IPS-15b (cell line): ENCODE measurements at regions not wholly inside any gene's neighbourhood (a gene's known extent, or its start where the extent isn't known, plus 50 kb on each side); places are given as distances from the start of the nearest gene placed in this dataset.

Experiments
- H3K27me3 ChIP-seq: one replicate; pipeline ENCODE4 v1.6.1; 2013; ENCODE audit warnings: low read length; ENCODE audit not compliant: control insufficient read depth, insufficient read depth
- H3K36me3 ChIP-seq: one replicate; pipeline ENCODE4 v1.6.1; 2013; ENCODE audit warnings: low read length; ENCODE audit not compliant: control insufficient read depth, insufficient read depth
- H3K4me1 ChIP-seq: one replicate; pipeline ENCODE4 v1.6.1; 2013; ENCODE audit warnings: mild to moderate bottlenecking, low read length; ENCODE audit not compliant: control insufficient read depth, insufficient read depth
- H3K4me3 ChIP-seq: one replicate; pipeline ENCODE4 v1.5.1; 2013; ENCODE audit warnings: low read depth, low read length
- H3K9ac ChIP-seq: one replicate; pipeline ENCODE4 v1.6.1; 2013; ENCODE audit warnings: low read depth, mild to moderate bottlenecking, low read length
- H3K9me3 ChIP-seq: one replicate; pipeline ENCODE4 v1.6.1; 2013; ENCODE audit warnings: mild to moderate bottlenecking, low read length; ENCODE audit not compliant: control insufficient read depth, insufficient read depth

DNA sequence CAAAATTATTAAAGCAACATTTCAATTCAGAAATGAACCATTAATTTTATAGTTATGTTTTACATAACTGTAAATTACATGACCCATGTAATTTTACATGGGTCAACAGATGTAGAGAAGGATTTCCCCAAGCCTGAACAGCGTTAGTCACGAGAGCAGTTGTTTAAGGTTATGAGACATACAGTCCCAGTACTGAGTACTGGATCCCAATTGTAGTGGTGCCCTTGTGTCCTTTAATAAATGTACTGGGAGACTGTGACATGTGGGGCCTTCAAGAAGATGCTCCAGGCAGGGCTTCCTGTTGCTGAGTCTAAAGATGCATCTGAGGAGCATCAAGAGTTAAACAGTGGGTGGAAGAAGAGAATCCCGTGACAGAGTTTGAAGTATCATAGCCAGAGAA, 125.5 kb upstream of the ZNF462 start:
- Histone ChIP-seq H3K4me1 (no peaks in the 10 kb centered on the region), H3K36me3 (no peaks in the 10 kb centered on the region), H3K4me3 (no peak overlapping the region), H3K27me3 (no peaks in the 10 kb centered on the region), H3K9ac (no peak overlapping the region), H3K9me3 (no peaks in the 10 kb centered on the region)

DNA sequence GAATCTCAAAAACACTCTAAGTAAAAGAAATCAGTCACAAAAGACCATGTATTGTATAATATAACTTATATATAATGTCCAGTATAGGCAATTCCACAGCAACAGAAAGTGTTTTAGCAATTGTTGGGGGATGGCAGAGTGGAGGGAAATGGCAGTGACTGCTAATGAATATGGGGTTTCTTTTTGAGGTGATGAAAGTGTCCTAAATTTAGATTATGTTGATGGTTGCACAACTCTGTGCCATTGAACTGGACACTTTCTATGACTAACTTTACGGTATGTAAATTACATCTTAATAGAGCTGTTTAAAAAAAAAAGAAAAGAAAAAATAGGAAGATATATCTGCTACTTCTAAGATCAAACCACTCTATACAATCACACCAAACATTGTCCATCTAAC, 124.9 kb upstream of the ZNF462 start:
- no peaks in the 10 kb centered on the region for H3K36me3 ChIP-seq
- H3K4me1 ChIP-seq = no peaks in the 10 kb centered on the region
- no peak overlapping the region for H3K9ac ChIP-seq
- no peaks in the 10 kb centered on the region for H3K27me3 ChIP-seq
- H3K9me3 ChIP-seq = no peaks in the 10 kb centered on the region
- H3K4me3 ChIP-seq = no peak overlapping the region

DNA sequence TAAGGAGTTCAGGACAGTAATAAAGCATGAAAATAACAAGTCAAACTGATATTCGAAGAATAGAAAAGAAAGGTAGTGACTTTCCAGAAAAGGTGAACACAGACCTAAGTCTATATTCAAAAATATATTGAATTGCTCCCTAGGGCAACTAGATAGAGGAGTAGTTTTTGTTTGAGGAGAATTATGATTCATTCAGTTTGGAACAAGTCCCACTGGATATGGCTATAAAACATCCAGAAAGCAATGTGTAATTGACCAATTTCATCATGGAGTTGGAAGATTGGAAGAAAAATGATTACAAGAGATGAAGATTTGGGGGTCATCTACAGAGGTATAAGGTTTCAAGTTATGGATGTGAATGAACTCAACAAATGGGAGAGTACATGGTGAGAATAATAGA, 117.5 kb upstream of the ZNF462 start:
- H3K4me1 ChIP-seq = no peaks in the 10 kb centered on the region
- H3K27me3 ChIP-seq = no peaks in the 10 kb centered on the region
- H3K4me3 ChIP-seq = no peak overlapping the region
- no peaks in the 10 kb centered on the region for H3K9me3 ChIP-seq
- no peaks in the 10 kb centered on the region for H3K36me3 ChIP-seq
- no peak overlapping the region for H3K9ac ChIP-seq

DNA sequence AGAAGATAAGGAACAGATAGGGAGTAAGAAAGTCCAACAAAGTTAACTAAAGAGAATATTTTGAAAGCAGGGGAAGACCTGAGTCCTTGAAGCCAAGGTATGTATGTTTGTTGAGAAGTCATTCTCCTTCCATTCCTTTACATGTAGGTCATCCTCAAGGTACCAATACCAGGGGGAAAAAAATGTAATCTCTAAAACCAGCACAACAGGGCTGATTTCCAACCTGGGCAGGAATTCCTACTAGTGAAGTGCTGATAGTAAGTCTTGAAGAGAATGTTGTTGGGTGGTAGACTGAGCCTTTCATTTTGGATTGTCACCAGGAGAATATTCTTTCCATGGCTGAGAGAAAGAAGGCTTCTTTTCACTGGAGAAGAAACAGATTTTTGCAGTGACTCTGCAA, 117.1 kb upstream of the ZNF462 start:
- Histone ChIP-seq H3K4me3 (no peak overlapping the region), H3K27me3 (no peaks in the 10 kb centered on the region), H3K36me3 (no peaks in the 10 kb centered on the region), H3K4me1 (no peaks in the 10 kb centered on the region), H3K9ac (no peak overlapping the region), H3K9me3 (no peaks in the 10 kb centered on the region)

DNA sequence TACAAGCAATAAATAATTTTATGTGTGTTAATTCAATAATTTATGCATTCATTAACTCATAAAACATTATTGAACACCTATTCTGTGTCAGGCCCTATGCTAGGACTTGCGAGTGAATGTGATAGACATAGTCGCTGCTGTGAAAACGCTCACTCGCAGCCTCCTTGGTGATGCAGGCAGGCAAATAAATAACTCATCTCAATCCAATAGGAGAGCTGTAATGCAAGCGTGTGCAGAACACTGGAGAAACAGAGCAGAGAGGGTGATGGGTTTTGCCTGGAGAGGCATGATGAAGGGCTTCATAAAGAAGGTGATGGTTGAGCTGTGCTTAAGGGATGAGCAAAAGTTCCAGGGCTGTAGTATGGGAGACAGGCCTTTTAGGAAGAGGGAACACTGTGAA, 111.3 kb upstream of the ZNF462 start:
- Histone ChIP-seq H3K27me3 (no peaks in the 10 kb centered on the region), H3K9ac (no peak overlapping the region), H3K36me3 (no peaks in the 10 kb centered on the region), H3K9me3 (no peaks in the 10 kb centered on the region), H3K4me1 (no peaks in the 10 kb centered on the region), H3K4me3 (no peak overlapping the region)

DNA sequence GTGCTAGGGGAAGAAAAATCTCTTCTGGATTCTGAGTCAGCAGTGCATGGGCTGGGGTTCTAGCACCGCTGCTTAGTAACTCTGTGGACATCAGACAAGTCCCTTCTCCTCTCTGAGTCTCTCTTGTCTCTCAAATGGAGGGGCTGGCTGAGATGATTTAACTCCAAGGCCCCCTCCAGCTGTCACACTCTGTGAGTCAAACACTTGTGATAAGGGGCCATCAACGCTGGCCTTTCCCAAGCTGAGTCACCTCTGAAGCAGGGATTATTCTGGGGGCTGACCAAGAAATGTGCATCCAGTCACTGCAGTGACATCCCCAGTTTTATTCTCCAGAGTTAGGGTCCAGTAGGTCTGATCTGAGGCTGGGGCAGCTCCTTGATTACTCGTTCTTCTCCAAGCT, 110.4 kb upstream of the ZNF462 start:
- no peak overlapping the region for H3K9ac ChIP-seq

DNA sequence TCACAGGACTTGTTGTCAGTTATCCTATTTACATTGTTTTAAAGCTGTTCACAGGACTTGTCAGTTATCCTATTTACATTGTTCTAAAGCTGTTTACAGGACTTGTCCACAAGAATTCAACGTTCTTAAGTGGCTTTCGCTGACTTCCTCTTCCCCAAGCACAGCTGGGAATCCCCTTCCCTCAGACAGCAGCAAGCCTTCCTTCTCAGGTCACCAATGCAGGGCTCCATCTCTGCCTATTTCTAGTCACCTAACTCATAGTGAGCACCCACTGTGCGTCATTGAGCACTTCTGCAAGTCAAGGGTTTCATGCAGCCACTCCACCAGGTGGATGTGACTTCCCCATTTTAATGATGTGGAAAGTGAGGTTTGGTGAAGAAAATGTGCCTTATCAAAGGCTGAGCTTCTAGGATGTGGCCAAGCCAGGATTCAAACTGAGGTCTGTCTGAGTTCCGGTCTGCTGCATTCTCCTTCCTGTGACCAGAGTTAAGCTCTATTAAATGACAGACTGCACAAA, 109.8 kb upstream of the ZNF462 start:
- H3K9ac ChIP-seq = no peak overlapping the region
- no peaks in the 10 kb centered on the region for H3K9me3 ChIP-seq
- H3K4me3 ChIP-seq = no peak overlapping the region
- no peaks in the 10 kb centered on the region for H3K36me3 ChIP-seq
- no peaks in the 10 kb centered on the region for H3K27me3 ChIP-seq
- H3K4me1 ChIP-seq = no peaks in the 10 kb centered on the region

More for the DNA sequence above, 110.4 kb upstream of the ZNF462 start:
- no peaks in the 10 kb centered on the region for H3K36me3 ChIP-seq
- no peaks in the 10 kb centered on the region for H3K4me1 ChIP-seq
- H3K27me3 ChIP-seq = no peaks in the 10 kb centered on the region
- H3K4me3 ChIP-seq = no peak overlapping the region
- H3K9me3 ChIP-seq = no peaks in the 10 kb centered on the region

DNA sequence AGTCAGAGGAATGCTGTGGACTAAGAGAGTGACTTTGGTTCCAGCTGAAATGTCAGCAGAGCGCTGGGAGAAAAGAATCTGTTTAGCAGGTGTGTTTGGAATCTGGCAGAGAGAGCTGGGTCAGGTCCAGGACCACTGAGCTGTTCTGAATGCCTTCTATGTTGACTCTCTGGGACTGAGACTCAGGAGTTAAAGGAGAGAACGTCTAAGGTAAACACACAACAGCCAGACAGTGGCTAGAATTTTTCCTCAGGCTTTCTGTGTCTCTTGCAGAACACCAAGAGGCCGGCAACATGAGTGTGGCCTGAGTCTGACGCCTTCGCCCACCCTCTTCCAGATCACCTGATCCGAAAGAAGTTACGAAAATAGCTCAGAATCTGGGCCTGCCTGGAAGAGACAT, 107.2 kb upstream of the ZNF462 start:
- H3K27me3 ChIP-seq = no peaks in the 10 kb centered on the region
- no peak overlapping the region for H3K9ac ChIP-seq
- no peak overlapping the region for H3K4me3 ChIP-seq
- no peaks in the 10 kb centered on the region for H3K9me3 ChIP-seq
- H3K4me1 ChIP-seq = no peaks in the 10 kb centered on the region
- no peaks in the 10 kb centered on the region for H3K36me3 ChIP-seq

DNA sequence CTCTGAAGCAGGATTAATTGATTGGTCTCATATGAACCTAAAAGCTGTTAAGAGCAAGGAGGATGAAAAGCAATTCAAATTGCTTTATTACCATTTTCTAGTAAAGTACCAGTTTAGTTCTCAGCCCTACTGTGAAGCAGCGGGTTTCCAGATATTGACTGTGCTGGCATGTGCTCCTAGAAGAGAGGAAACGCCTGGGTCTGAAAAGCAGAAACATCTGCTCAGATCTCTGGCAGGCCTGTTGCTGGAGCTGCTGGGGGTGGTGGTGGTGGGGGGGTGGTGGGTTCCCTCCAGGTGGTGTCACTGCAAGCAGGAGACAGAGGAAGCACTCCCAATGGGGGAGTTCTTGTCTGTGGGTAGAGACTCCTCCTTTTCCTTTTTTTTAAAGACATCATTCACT, 105.5 kb upstream of the ZNF462 start:
- Histone ChIP-seq H3K36me3 (no peaks in the 10 kb centered on the region), H3K9ac (no peak overlapping the region), H3K27me3 (no peaks in the 10 kb centered on the region), H3K4me3 (no peak overlapping the region), H3K4me1 (no peaks in the 10 kb centered on the region), H3K9me3 (no peaks in the 10 kb centered on the region)

DNA sequence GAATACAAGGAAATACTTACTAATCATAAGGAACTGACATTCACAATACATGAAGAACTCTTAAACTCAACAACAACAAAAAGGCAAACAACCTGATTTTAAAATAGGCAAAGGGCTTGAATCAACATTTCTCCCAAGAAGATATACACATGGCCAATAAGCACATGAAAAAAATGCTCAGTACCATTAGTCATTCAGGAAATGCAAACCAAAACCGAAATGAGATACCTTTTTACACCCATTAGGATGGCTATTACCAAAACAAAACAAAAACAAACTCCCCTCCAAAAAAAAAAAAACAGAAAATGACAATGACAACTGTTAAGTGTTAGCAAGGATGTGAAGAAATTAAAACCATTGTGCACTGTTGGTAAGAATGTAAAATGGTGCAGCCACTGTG, 104.1 kb upstream of the ZNF462 start:
- Histone ChIP-seq H3K9me3 (no peaks in the 10 kb centered on the region), H3K4me3 (no peak overlapping the region), H3K4me1 (no peaks in the 10 kb centered on the region), H3K9ac (no peak overlapping the region), H3K27me3 (no peaks in the 10 kb centered on the region), H3K36me3 (no peaks in the 10 kb centered on the region)

DNA sequence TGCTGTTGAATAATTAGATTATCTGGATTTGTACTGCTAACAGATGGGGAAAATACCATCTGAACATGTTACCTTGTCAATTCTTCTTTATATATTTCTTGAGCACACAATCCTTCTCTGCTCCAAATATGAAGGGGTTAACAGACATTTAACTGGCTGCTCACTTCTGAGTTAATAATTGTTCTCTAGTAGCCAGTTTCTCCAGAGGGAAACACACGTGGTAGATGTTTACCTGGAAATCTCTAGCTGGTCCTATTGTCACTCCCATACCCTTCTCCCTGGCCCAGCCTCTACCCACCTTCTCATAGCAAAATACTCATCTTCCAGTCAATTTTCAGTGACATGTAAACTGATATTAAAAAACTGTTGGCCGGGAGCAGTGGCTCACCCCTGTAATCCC, 101.5 kb upstream of the ZNF462 start:
- Histone ChIP-seq H3K4me3 (no peak overlapping the region), H3K9ac (no peak overlapping the region), H3K4me1 (no peaks in the 10 kb centered on the region), H3K36me3 (no peaks in the 10 kb centered on the region), H3K9me3 (no peaks in the 10 kb centered on the region), H3K27me3 (no peaks in the 10 kb centered on the region)

DNA sequence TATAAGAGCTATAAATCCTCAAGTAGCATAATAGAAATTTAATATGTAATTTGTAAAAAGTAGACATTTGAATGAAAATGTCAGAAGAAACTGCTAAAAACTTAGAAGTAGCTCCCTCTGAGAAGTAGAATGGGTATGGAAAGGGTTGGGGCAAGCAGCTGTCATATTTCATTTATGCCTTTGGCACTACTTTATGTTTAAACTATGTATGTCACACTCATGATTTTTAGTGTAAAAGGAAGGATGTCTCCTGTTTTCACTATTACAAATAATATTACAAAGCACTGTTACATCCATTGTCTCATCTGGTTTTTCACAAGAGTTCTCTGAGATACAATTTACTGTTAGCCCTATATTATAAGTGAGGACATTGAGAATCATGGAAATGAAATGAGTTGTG, 96.3 kb upstream of the ZNF462 start:
- Histone ChIP-seq H3K4me1 (no peaks in the 10 kb centered on the region), H3K9ac (no peak overlapping the region), H3K27me3 (no peaks in the 10 kb centered on the region), H3K36me3 (no peaks in the 10 kb centered on the region), H3K4me3 (no peak overlapping the region), H3K9me3 (no peaks in the 10 kb centered on the region)

DNA sequence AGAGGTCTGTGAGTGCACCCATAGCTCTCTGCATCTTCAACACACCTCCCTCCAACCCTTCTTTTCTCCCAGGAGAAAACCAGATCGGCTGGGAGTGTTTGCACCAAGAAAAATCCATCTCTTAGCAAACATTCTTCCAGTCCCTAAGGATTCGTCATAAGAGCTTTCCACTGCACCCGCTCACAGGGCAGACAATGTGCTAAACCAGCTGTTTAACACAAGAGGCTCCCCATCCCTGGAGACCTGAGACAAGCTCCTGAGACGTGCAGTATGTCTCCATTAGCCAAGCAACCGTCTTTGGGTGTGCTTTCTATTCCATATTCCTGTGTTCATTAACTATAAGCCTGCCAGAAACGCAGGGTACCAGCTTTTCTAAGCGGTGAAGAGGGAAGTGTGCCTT, 93.6 kb upstream of the ZNF462 start:
- H3K9ac ChIP-seq = no peak overlapping the region
- no peaks in the 10 kb centered on the region for H3K4me1 ChIP-seq
- H3K4me3 ChIP-seq = no peak overlapping the region
- H3K9me3 ChIP-seq = no peaks in the 10 kb centered on the region
- H3K36me3 ChIP-seq = no peaks in the 10 kb centered on the region
- no peaks in the 10 kb centered on the region for H3K27me3 ChIP-seq
